HPDE6-E6E7 (cell line): ENCODE measurements at regions not wholly inside any gene's neighbourhood (a gene's known extent, or its start where the extent isn't known, plus 50 kb on each side); places are given as distances from the start of the nearest gene placed in this dataset.
A peak's percentile ranks its signal among the peaks of the same experiment; 100 is the strongest.
"Not testable (repeated sequence)": the region's sequence is repeated elsewhere in the genome, so short reads cannot be mapped to it uniquely, and the experiment has no call there.

ENCODE experiments used
- DNase-seq: peaks from one replicate; pipeline ENCODE4 v3.0.0; 2011; ENCODE audit warnings: missing footprints; ENCODE audit errors: extremely low spot score

DNA sequence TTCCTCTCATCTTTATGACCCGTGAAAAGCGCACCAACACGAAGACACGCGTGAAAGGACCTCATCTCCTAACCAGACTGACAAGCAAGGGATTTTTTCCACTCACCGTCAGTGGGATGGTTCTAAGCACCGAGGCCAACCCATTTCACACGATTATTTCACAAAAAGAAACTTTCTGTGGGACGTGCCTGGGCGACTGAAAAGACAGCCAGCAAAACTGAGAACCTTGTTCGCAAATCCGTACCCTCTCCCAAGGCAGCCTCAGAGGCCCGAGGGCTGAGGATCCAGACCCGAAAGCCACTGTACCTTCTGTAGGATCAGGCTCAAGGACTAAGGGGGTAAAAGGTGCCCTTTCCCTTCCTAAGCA, 84.9 kb upstream of the METTL9 start:
- not testable (repeated sequence) for DNase-seq

DNA sequence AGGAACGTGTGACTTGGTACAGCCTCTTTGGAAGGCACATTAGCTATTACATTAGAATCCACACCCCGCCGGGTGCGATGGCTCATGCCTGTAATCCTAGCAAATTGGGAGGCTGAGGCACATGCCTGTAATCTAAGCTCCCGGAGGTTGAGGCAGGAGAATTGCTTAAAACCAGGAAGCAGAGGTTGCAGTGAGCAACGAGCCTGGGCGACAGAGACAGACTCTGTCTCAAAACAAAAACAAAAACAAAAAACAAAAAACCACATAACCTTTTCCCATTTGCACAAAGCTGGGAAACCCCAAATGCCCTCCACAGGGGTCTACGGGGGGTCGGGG, 82.7 kb upstream of the METTL9 start:
- not testable (repeated sequence) for DNase-seq

DNA sequence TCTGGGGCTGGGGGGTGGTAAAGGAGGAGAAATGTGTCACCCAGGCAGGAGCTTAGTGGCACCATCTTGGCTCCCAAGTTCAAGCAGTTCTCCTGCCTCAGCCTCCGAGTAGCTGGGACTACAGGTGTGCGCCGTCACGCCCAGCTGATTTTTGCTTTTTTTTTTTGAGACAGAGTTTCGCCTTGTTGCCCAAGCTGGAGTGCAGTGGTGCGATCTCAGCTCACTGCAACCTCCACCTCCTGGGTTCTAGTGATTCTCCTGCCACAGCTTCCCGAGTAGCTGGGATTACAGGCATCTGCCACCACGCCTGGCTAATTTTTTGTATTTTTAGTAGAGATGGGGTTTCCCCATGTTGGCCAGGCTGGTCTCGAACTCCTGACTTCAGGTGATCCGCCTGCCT, 82.1 kb upstream of the METTL9 start:
- DNase-seq: not testable (repeated sequence)

DNA sequence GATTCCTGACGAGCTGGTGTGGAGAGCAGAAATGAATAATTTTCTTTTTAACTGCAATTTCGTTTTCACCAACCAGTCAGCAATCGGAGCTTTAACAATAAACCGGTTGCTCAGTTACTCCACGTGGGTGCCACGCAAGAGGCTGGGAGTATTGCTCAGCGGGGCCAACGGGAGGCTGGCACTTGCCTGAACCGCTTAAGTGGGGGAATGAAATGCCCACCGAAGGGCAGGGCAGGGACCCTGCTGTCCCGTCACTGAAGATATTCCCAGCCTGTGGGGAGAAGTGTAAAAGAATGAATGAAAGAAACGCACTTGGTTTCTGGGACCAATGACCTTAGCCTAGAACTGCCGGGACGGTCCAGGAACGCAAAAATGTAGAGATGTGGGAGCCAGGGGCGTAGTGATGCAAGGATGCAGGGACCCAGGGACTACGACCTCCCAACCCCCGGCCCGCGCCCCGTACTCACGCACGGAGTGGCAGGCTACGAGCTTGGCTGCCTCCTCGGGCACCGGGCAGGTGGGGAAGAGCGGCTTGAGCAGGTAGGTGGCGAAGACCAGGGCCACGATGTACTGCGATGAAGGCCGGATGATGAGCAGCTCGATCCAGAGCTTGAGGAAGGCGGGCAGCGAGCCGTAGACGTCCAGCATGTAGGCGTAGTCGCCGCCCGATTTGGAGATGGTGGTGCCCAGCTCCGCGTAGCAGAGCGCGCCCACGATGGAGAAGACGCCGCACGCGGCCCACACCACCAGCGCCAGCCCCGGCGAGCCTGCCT, 79.8 kb upstream of the METTL9 start:
- not testable (repeated sequence) for DNase-seq

DNA sequence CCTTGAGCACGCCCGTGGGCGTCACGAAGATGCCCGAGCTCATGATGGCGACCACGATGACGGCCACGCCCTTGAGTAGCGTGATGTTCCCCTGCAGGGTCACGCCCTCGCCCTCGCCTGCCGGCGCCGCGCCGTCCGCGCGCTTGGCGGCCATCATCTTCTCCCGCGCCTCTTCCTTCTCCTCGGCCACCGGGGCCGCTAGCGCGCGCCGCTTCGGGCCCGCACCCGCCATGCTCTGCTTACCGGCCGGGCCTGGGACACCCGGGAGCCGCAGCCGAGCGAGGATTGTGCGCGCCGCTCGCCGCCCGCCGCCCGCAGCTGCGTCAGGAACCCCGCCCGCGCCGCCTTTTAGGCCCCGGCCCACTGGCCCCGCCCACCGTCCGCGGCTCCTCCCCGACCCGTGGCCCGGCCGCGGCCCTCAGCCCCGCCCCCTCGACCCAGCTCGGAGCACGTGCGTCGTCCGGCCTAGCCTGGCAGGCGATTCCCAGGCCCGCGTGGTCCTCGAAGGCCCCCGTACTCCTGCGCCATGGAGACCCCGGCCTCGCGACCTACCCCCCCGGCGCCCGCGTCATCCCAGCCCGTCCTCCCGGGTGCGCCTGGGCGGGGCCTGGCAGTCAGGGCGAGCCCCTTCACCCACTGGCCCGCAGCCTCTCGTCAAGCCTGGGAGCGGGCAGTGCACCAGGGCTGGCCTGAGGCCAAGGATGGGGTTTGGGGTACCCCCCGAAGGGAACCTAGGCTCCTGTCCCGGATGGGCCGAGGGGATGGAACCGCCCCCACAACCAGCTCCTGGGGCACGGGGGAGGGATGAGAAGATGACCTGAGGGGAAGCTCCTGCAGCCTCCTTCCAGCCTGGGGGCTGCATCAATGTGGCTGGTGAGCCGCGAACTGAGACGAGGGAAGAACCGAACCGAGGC, 79.0 kb upstream of the METTL9 start:
- peak; percentile 38 for DNase-seq

DNA sequence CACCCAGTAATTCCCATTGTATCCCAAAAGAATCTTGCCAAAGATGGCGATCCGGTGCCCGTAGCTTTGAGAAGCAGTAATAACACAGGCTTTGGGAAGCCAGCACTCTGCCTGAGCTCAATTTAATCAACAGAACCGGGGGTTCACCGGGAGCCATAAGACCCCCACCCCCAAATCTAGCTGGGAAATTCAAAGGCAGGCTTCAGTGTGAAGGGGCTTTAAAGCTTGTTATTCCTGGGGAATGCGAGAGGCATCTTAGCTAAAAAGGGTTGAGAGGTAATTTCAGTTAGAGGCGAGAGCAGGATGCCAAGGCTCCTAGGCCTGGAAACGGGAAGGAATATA, 78.4 kb upstream of the METTL9 start:
- DNase-seq: not testable (repeated sequence)

DNA sequence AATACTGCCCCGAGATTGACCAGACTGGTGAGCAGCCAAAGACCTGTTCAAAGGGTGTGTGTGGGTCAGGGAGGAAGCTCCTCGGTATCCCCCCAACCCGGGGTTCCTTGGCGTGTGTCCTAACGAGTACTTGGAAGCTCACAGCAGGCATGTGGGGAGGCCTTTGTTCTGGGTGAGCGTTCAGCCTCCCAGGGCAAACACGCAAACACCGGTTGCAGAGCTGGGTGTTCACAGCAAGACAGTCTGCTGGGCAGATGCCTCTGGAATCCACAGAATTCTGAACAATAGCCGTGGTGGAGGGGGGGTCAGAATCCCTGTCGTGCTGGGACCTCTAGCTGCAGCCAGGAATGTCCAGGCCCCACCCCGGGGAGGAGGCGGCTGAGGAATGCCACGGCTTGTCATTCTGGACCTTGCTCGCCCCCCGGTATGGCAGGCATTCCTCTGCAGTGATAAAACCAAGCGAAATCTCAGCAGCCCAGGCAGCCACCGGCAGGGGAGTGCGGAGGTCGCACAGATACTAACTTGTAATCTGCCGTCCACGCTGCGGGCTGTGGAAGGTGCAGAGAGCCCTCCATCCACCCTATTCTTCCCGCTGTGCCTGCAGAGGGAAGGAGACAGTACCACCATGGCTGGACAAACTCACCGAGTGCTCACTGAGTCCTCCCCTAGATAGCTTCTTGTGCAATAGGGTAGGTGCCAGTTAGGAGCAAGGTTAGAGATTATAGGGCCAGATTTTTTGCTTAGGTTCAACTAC, 77.8 kb upstream of the METTL9 start:
- not testable (repeated sequence) for DNase-seq

DNA sequence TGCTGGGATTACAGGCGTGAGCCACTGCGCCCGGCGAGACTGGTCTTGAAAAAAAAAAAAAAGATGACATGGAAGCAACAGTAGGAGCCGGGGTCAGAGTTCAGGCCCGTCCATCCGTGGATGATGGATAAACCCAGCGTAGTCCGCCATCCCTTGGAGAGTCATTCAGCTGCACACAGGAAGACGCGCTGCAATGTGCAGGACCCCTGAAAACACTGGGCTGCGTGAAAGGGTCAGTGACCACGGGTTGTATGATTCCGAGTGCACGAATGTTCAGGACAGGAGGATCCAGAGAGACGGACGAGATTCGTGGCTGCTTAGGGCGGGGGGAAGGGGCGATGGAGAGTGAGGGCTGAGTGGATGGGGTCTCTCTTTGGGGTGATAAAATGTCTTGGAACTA, 76.5 kb upstream of the METTL9 start:
- DNase-seq: not testable (repeated sequence)

DNA sequence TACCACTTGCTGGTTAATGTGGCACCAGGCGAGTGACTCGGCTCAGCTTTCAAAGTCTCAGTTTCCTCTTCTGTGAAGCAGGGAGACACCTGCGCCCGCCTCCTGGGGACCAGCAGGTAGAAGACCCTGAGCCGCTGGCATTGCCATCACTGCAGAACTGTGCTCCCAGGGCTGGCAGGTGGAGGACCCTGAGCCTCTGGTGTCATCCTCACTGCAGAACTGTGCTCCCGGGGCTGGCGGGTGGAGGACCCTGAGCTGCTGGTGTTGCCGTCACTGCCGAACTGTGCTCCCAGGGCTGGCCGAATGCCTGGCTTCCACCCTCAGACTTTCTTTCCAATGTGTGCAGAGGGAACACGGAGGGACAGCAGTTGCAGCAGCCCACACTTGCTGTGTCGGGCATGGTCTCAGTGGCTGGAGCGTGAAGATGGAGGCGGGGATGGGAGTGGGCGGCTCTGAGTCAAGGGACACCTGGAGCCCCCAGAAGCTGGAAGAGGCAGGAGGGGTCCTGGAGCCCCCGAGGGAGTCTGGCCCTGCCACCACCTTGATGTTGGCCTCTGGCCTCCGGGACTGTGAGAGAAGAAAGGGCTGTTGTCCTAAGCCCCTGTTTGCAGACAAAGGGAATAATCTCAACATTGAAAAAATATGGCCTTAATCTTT, 75.8 kb upstream of the METTL9 start:
- no peak for DNase-seq

DNA sequence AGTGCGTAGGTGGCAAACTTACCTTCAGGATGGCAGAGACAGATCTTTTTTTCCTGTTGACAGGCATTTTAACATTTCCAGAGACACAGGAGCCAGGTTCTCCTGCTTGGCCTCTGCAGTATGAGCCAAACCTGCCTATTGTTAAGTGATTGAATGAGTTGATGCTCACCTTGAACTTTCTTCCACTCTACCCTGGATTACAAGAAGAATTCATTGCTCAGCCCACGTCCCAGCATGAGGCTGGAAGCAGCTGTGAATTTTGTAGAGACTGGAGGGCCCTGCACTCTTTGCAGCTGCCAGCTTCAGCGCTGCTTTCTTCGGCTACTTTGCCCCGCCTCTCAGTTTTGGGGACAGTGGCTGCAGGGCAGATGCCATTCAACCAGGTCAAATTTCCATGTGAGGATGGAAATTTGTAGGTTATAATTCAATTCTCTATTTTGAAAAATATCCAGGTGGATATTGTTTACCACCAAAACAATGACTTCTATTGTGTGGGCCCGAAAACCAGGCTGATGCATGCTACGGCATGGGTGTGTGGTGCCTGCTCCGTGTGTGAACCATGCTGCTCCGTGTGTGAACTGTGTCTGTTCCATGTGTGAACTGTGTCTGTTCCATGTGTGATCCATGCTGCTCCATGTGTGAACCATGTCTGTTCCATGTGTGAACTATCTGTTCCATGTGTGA, 75.2 kb upstream of the METTL9 start:
- DNase-seq: no peak

DNA sequence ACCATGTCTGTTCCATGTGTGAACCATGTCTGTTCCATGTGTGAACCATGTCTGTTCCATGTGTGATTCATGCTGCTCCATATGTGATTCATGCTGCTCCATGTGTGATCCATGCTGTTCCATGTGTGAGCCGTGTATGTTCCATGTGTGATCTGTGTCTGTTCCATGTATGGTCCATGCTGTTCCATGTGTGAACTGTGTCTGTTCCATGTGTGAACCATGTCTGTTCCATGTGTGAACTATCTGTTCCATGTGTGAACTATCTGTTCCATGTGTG, 74.7 kb upstream of the METTL9 start:
- not testable (repeated sequence) for DNase-seq

DNA sequence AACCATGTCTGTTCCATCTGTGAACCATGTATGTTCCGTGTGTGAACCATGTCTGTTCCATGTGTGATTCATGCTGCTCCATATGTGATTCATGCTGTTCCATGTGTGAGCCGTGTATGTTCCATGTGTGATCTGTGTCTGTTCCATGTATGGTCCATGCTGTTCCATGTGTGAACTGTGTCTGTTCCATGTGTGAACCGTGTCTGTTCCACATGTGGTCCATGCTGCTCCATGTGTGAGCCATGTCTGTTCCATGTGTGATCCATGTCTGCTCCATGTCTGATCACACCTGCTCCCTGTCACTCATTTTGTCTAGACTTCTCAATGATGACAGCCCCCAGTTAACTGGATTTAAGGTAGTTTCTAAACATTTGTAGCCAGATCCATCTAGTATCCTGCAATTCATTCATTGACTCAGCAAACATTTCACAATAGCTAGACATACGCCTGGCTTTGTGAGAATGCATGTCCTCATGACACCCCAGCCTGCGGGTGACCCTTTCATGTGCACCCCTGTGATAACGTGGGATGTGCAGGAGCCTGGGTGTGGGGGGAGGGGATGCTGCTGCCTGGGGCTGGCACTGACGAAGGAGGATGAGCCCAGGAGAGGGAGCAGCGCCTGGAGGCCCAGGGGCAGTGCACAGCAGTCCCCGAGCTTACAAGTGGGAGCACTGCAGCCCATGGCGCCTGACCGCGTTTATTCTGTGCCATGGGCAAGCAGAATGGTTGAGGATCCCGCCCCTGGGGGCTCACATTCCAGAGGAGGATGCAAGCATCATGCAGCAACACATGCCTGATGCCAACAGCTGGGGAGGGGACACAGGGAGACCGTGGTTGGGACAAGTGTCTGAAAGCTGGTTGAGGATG, 74.1 kb upstream of the METTL9 start:
- DNase-seq: not testable (repeated sequence)

DNA sequence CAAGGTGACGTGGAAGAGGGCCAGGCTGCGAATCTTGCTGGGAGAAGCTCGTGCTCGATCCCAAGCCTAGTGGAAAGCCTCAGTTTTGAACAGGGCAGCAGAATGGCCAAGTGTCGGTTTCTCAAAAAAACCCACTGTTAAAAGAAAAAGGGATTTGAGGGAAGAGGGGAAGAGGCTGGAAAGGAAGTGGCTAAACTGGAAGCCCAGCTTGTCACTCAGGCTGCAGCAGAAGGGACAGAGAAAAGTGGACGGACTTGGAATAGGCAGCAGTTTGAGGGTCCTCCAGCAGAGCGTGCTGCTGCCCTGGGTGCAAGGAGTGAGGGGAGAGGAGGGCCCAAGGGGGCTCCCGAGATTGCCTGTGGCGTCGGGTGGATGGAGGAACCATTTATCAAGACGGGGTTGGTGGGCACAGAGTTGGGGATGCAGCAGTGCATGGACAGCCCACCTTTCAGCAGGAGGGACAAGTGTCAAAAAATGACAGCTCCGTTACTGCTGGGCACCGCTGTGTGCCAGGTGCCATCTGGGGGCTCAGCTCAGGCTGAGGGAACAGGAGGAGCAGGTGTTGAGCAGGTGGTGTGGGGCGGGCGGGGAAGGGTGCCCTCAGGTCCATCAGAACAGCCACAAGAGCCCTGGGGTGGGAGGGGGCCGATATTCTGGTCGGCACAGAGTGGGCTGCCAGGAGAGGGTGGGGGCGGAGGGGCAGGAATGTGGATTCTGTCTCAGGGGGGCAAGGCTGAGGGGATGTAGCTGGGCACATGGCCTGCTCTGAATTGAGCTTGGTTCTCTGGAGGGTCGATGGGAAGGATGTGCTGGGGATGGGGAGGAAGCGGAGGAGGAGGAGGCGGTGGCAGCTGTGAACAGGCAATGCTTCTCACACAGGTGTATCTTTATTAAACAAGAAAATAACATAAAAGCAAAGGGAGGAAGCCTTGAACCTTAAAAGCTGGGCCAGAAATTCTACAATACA, 73.1 kb upstream of the METTL9 start:
- DNase-seq: not testable (repeated sequence)

DNA sequence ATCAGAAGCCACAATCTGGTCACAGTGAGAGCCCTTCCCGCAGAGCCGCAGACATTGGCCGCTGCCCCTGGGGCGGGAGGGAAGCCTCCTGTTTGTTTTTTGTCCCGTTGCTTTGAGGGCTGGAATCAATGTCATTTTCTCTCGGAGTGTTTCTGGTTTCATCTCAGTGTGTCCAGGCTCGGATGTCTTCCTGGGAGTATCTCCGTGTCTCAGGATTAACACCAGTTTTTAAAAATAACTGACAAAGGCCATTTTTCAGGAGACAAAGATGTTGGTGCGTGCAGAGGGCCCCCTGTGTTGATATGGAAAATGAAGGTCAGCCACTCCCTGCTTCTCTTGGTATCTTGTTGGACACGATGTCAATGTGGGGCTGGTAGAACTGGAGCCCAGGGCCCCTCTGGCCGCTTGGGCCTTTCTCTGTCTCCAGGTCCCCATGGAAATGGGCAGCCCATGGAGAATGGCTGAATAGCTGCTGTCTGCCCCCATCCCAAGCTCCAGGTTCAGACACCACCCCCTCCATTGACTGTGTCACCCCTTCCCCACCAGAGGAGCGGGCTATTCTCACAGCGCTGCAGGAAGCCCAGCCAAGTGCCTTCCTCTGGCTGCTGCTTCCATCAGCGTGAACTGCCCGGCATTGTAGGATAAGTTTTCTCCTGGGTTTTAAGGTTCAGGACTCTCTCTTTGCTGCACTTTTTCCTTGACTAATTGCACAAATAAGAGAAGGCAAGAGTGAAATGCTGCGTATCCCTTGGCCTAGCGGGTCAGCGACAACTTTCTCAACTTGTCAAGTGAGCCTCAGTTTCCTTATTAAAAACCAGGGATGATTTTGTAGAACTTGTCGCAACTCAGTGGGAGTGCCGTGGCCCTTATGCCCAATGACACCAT, 72.2 kb upstream of the METTL9 start:
- no peak for DNase-seq

DNA sequence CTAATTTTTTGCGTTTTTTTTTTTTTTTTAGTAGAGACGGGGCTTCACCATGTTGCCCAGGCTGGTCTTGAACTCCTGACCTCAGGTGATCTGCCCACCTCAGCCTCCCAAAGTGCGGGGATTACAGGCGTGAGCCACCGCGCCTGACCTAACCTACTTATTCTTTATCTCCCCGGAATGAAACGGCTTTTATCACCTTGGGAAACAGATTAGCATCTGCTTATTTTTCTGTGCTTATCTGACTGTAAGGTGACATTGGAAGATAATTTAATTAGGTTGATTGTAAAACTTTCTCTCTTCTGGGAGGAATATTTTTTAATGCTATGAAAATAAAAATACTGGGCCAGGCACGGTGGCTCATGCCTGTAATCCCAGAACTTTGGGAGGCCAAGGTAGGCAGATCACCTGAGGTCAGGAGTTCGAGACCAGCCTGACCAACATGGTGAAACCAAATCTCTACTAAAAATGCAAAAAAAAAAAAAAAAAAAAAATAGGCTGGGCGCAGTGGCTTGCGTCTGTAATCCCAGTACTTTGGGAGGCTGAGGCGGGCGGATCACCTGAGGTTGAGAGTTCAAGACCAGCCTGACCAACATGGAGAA, 70.2 kb upstream of the METTL9 start:
- not testable (repeated sequence) for DNase-seq

DNA sequence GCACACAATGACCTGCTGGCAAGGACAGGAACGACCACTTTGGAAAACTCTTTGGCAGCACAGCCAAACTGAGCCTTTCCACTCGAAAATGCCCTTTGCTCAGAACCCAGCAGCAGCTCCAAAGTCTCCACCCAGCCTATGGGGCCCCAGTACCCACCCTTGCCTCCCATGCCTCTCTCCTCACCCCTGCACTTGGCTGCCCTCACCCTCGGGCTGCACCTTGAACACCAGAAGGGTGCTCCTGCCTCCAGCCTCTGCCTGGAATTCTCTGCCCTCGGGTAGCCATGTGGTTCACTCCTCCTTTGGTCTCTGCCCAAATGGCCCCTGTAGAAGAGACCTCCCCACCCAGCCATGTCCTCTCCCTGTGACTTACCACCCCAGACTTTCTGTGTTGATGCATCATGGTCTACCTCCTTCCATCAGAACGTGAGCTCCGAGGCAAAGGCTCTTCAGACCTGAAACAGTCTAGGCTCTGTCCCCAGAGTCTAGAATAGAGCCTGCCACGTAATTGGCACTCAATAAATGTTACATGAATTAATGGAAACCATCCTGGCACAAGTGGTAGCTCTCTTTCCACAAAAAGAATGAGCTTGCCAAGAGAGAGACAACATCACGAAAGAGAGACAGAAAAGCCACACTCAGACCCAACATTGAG, 68.5 kb upstream of the METTL9 start:
- DNase-seq: not testable (repeated sequence)

DNA sequence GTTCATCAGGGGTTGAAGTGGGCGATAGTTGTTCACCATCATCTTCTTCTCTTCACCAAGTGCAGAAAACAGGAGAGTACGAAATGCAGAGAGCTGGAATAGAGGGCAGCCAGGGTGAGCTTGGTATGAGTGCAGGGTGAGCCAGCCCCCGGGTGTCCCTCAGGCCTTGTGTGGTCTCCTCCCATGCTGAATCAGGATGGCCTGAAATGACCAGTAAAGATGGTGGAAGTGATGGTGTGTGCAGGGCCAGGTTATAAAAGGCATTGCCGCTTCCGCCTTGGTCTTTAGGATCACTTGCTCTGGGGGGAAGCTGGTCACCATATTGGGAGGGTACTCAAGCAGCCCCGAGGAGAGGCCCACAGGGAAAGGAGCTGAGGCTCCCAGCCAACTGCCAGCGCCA, 66.4 kb upstream of the METTL9 start:
- not testable (repeated sequence) for DNase-seq
